AG08396 (cell line): ENCODE measurements at regions not wholly inside any gene's neighbourhood (a gene's known extent, or its start where the extent isn't known, plus 50 kb on each side); places are given as distances from the start of the nearest gene placed in this dataset.
"Not testable (repeated sequence)": the region's sequence is repeated elsewhere in the genome, so short reads cannot be mapped to it uniquely, and the experiment has no call there.

Experiments
- DNase-seq: peaks from one replicate; pipeline ENCODE4 v3.0.0; 2012; ENCODE audit warnings: low spot score, mixed read lengths

DNA sequence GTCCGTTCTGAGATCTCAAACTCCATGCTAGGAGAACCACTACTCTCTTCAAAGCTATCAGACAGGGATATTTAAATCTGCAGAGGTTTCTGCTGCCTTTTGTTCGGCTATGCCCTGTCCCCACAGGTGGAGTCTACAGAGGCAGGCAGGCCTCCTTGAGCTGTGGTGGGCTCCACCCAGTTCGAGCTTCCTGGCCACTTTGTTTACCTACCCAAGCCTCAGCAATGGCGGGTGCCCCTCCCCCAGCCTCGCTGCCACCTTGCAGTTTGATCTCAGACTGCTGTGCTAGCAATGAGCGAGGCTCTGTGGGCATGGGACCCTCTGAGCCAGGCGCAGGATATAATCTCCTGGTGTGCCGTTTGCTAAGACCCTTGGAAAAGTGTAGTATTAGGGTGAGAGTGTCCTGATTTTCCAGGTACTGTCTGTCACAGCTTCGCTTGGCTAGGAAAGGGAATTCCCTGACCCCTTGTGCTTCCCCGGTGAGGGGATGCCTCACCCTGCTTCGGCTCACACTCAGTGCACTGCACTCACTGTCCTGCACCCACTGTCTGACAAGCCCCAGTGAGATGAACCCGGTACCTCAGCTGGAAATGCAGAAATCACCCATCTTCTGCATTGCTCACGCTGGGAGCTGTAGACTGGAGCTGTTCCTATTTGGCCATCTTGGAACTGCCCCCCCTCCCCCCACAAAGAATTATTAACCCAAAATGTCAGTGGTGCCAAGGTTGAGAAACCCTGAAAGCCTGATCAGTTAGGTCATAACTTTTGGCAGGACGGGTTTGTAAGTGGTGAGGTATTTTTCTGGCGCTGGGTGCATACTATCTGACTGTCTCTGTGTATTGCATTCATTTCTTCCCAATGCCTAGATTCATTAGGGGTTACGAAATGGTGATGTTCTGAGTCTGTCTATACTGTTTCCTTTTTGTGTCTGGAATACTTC lies 181.4 kb downstream of the TEX29 start:
- not testable (repeated sequence) for DNase-seq

DNA sequence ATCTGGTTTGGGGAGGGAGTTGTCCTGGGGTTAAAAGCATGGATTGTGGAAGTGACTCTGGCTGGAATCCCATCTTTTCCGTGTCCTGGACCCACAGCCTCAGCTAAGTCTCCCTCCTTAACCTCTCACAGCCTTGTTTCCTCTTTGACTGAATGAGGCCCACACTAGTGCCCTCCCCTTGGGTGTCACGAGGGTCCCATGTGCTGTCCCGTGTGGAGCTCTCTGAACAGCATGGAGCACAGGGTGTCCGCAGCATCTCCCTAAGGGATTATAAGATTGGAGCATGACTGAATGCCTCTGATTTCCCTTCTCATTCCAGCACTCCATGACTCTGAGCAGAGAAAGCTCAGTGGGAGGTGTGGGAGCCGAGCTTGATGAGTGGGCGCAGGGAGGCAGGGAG lies 182.5 kb downstream of the TEX29 start:
- no peak for DNase-seq

DNA sequence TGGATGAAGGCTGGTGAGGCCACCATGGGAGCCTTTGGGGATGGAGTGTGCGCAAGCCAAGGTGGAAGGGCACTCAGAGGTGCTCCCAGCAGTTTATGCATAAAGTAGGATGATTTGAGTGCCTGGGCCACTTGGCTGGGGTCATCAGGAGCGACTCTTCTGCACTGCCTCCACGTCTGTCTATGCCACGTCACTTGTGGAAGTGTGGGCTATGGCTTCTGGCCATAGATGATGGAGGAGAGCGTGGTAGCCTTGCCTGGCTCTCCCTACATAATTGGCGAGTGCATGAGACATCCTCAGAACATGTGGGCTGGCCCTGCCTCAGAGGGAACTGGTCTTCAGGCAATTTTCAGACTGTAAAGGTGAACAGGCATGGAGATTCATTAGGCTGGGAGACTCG lies 182.9 kb downstream of the TEX29 start:
- no peak for DNase-seq

DNA sequence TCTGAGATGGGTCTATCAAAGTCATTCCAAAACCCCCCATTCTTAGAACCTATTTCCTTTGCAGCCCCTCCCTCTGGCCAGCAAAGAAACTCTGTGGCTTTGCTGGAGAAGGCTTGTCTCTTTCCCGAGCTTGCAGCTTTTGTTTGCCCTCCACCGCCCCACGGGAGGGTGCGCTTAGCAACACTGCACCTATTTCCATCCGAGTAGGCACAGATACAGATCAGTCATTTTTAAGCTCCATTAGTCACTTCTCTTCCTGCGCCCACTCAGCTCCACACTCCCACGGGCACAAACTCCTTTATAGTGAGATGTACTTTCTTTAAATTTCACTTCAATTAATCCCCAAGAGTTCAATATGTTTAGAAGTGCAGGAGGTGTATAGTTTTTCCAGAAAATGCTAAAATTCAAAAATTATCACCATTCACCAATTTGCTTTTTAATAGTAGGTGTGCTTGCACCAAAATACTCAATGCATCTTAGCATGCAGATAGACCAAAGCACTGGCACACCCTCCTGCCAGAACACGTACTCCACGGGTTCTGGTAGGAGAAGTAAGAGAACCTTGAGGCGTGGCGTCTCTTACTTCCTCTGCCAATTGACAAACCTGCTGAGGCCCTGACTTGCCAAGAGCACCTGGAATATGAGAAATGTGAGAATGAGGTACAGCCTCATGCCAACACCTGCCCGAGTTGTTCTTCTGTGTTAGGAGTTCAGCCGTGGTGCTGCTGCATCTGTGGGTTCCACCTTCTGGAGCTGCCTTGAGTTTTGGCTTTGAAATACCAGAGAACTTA lies 183.7 kb downstream of the TEX29 start:
- no peak for DNase-seq

DNA sequence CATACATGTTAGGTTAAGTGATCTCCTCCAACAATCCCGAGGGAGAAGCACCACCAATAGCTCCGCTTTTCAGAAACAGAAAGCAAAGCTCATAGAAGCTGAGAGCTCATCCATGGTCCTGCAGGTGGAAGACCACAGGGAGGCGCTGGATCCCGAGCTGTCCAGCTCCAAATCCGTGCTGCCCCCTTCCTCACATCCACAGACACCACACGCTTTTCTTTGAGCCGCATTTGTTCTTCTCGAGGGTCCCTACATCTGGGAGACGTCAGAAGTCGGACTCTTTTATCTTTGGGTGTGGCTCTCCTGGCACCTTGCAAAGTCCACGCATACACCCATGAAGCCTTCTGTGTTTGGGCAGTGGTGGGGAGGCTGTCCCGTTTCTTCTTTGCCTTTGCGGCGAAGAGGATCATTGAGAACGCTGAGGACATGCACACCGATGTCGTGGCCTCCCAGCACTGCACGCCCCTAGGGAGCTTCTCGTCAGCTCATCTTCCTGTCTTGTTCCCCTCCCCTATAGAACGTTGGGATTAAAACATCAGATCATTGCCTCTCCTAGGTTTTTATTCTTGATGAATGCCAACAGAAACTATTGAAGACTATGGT lies 184.8 kb downstream of the TEX29 start:
- DNase-seq, result no peak

DNA sequence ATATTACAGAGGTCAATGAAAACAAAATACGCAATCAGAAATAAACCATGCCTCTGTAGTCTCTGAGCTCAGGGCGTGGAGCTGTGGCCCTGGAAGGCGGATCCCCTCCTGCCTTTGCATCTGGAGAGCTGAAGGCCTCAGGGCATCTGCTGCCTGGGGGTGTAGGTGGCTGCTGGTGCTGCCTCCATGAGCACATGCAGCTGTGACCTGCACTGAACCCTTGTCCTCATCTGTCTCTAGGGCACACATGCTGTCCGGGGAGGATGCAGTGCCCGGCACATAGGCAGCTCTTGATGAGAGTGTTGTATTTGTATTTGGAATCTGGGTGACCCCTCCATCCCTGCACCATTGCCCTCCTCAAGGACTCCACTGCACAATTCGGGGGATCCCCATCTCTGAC lies 185.7 kb downstream of the TEX29 start:
- DNase-seq, result no peak

DNA sequence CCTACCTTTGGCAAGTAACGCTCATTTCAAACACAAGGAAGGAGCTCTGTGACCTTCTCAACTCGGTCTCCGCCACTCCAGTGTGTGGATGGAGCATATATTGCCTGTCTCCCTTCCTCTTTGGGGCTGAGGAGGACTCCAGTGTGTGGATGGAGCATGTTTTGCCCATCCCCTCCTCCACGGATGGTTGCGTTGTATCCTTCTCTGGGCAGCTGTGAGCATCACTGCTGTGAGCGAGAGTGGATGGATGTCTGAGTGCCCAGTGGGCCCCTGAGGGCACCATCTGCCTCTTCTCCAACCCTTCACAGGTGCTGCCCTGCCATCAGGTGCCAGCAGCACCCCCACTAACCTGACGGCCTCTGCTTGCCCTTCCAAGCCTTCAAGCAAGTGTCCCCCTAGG lies 186.2 kb downstream of the TEX29 start:
- no peak for DNase-seq

DNA sequence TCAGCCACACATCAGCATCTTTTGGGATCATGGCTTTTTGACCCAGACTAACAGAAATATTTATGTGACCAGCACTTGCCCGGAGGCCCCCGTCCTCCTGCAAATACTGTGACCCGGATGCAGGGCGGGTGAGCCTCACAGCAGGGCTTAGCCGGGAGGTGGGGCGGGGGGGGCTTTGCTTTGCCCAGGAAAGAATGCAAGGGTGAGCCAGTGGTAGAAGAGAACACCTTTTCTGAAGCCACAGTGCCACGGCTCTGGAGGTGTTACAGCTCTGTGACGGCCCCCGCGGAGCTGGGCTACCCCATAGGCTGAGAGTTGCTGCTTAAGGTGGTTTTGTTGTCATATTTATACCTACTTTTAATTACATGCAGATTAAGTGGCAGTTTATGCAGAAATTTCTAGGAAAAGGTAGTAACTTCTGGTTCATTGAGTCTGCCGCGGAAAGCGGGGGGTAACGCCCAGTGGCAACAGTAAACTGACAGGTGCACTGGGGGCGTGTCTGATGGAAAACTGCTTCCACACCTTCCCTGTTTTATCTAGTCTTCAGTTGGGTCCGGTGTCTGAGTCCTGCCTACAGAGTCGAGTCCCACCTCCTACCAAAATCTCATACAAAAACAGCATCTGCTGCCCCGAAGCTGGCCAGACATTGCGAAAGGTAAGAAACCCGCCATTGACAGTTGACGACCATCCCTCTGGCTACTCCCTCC lies 187.9 kb downstream of the TEX29 start:
- no peak for DNase-seq

DNA sequence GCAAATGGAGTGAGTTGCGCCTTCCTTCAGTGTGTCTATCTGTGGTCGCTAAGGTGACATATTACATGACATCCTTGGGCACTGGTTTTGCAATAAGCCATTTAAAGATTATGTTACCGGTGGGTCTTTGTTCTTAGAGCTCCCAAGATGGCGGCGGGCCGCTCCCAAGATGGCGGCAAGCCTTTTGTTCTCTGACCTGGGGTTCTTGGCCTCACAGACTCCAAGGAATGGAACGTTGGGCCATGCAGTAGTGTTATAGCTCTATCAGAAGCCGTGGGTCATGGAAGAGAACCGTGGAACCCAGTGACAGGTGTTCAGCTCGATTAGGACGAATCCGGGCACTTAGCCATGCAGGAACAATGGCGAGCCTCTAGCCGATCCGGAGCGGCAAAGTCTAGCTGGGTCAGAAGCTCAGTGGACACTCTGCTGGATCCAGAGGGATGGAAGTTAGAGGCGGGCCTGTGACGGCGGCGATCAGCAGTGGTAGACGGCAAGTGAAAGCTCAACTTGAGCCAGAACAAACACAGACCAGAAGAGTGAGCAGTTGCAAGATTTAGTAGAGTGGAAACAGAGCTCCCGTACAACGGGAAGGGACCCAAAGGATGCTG lies 188.6 kb downstream of the TEX29 start:
- DNase-seq, result no peak

DNA sequence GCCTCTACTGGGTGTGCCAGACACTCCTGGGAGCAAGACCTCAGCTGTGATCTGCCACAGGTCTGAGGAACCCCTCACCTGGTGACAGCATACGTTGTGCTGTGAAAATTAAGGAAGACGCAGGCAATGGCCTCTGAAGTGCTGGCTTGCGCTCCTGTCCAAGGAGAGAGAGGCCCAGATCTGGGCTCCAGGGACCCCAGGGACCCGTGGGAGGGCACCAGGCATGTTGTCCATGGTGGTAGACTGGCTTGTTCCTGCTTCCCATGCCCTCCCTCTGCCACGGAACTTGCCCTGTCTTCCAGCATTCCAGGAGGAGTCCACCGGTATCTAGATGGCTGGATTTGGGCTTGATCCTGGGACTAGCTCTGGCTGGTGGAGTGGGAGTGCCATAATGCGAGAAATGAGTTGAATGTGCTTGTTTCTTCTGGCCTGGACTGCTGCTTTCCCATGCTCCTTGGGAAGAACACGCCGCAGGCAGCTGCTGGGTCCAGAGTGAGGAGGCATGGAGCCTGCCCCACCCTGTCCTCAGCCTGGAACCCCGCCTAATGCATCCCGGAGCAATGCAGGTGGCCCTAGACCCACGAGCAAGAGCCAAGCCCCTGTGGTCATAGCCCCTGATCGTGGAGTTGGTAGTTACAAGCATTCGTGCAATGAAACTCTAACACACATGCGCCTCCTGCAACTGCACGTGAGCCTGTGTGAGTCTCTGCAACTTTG lies 190.2 kb downstream of the TEX29 start:
- no peak for DNase-seq

DNA sequence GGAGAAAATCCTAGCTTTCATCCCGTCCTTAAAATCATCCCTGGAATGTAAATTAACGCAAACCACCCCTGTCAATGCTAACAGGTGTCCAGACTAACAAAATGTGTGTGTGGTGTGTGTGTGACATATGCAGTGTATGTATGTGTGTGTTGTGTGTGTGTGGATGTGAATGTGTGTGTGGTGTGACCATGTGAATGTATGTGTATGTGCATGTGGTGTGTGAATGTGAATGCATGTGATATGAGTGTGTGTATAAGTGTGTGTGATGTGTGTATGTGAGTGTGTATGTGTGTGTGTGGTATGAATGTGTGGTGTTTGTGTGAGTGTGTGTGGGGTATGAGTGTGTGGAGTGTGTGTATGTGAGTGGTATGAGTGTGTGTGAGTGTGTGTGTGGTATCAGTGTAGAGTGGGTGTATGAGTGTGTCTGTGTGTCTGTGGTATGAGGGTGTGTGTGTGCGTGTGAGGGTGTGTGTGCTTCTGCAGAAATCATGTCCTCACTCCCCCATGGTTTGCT lies 190.8 kb downstream of the TEX29 start:
- DNase-seq, result no peak

DNA sequence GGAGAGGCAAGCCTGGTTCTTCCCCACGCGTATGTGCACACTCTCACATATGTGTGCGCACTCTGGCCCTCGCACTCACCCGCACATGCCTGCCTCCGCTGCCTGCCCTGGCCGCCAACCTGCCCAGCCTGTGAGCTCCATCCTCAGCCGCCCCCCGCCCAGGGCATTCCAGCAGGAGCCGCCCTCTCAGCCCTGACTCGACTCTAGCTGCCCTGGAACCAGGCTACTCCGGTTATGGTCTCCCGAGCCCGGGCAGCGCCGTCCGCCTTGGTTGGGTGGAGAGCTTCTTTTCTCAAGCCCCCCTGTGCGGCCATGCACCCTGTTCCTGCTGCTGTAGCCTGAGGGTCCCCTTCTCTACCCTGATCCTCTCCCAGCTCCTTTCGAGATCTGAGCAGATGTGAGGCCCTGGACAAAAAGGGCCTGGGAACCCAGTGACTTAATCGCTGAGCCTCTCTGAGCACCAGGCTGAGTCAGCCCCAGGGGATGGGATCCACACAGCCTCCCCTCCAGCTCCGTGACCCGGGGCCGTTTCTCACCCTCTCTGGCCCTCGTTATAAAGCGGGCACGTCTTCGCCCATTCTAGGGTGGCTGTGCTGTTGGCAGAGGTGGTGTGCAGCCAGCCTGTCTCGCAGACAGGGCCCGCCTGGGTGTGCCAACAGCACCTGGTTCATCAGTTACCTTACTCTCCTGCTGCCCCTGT lies 191.5 kb downstream of the TEX29 start:
- no peak for DNase-seq

DNA sequence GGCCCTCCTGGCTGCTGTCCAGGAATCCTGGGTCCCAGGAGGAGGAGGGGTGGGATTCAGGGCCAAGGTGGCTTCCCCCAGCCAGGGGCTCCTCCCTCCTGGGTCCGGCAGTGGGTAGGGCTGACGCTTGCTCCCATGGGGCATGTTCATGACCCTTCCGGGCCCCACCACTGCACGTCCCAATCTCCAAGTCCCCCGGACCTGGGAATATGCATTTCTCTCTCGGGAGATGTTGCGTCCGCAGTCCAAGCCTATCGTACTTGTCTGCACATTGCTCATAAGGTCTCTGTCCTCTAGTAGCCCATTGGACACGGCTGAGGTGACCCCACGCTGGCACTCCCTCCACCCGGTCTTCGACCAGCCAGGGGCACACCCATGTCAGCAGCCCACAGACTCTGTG lies 192.3 kb downstream of the TEX29 start:
- no peak for DNase-seq

DNA sequence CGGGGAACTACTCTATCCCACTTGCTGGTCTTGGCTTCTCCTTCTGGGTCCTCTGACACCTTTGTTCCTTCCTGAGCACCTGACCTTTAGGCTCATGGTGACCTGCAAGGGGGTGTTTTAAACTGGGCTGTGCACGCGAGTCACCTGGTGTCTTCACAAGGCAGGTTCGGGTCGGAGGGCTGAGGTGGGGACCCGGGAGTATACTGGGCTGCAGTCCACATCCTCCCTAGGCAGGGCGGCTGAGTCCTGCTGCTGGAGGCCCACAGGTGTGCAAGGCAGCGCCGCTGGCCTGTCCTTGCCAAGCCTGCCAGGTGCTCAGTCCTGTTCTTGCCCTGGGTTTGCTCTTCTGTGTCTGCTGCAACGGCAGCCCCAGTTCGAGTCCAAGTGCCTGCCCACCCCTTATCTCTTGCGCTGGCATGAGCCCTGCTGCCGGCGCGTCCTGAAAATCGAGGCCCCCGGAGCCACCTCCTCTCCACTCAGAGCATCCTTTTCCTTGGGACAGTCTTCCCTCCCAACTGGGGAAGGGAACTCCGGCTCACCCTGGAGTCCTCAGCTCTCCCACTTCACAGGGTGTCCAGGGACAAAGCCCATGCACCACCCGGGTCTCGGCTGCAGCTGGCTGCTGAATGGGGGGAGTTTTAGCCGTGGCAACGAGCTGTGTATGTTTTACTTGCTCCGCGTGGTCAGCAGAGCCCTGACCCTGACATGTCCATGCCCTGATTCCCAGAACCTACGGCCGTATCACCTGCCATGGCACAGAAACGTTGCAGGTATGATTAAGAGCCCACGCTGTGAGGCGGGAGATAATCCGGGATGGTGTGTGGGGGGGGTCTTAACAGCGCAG lies 193.5 kb downstream of the TEX29 start:
- DNase-seq, result no peak

DNA sequence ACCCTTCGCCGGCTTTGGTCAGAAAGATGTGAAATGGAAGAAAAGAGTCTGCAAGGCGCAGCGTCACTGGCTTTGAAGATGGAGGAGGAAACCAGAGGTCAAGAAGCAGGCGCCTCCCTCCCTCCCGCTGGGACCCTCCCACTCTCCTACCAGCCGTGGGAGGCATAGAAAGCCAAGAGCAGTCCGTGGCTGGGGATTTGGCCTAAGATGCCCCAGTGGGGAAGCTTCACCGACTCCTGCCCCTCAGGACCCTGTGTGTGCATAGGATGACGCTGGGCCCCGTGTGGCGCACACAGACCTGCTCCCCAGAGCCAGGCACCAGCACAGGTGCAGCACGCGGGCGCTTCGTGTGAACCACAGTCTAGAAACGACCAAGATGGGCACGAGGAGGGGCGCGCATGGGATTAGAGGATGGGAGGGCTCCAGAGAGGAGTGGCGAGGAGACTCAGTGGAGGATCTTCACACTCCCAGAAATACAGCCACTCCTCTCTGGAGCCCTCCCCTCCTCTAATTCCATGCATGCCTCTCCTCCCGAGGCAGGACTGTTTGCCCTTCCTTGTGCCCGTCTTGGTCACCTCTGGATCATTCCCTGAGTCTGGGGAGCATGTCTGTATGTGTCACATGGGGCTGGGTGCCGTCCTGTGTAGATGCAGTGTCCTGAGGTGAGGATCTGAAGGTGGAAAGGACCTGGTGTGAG lies 194.3 kb downstream of the TEX29 start:
- DNase-seq, result no peak

DNA sequence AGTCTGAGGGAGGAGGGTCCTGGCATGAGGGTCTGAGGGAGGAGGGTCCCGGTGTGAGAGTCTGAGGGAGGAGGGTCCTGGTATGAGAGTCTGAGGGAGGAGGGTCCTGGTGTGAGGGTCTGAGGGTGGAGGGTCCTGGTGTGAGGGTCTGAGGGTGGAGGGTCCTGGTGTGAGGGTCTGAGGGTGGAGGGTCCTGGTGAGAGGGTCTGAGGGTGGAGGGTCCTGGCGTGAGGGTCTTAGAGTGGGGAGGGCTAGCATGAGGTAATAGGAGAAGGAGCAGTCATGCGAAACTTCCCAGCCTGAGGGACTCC lies 194.8 kb downstream of the TEX29 start:
- DNase-seq, result no peak

DNA sequence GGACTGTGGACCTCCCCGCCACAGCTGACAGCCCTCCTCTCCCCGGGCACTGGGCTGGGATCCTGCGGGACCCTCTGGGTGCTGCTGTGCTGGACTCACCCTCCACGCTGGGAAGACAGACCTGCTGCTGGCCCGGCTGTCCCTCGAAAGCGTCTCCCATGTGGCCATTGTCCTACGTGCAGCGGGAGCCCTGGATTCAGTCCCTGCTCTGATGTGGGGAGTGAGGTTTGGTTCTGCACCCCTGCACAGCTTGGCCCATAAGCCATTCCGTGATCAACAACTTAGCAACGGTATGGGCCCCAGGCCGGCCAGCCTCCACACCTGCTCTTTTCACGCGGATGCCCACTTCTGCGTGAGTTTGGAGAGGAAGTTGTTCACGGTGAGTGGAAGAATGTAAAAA lies 195.2 kb downstream of the TEX29 start:
- no peak for DNase-seq

DNA sequence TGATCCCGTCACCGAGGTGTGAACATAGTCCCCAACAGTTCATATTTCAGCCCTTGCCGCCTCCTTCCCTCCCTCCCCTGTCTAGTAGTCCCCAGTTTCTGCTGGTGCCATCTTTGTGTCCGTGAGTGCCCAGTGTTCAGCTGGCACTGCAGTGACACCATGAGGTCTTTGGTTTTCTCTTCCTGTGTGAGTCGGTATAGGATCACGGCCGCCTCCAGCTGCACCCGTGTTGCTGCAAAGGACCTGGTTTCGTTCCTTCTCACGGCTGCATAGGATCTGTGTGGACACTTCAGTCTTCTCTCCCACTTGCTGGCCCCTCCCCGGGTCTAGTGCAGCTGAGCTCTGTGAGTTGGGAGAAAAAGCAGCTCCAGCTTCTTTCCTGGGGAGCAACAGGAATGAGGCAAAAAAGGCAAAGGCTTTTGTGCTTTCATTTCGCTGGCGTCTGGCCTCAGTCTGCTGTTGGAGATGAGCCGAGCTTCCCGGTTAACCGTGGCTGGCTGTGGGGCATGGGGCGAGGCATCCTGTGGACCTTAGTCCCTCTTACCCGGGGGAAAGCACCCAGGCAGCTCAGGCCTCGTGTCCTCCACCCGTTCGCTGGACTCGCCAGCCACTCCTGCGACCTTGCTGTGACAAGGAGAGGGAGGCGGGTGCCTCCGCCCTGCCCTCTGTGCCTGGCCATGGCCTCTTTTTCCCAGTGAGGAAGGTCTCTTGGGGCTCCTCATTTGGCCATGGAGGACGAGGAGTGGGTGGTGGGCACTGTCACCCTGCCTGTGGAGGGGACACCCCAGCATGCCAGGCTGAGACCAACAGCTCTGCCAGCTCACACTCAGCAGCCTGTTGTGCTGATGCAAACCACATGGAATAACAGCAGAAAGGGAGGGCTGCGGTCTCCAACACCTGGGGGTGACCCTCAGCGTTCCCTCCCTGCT lies 196.5 kb downstream of the TEX29 start:
- DNase-seq, result no peak
